Mesendoderm (in vitro differentiated cells): ENCODE measurements at regions not wholly inside any gene's neighbourhood (a gene's known extent, or its start where the extent isn't known, plus 50 kb on each side); places are given as distances from the start of the nearest gene placed in this dataset.

ENCODE experiments used
- DNase-seq: peaks from one replicate; pipeline ENCODE4 v3.0.0; 2013
- H2AK5ac ChIP-seq: 2 replicates; pipeline ENCODE4 v1.6.1; 2013; ENCODE audit warnings: low read length, inconsistent platforms
- H2BK120ac ChIP-seq: 2 replicates; pipeline ENCODE4 v1.6.1; 2013; ENCODE audit warnings: low read depth, mild to moderate bottlenecking, low read length, moderate library complexity, mixed read lengths
- H2BK15ac ChIP-seq: replicated peaks from 2 replicates; pipeline ENCODE4 v1.6.1; 2013; ENCODE audit warnings: low read depth, mild to moderate bottlenecking, moderate library complexity
- H2BK5ac ChIP-seq: 2 replicates; pipeline ENCODE4 v1.6.1; 2013; ENCODE audit warnings: low read length, inconsistent platforms
- H3K18ac ChIP-seq: 2 replicates; pipeline ENCODE4 v1.6.1; 2013; ENCODE audit warnings: mild to moderate bottlenecking, low read length, mixed read lengths
- H3K23ac ChIP-seq: one replicate; pipeline ENCODE4 v1.6.1; 2013; ENCODE audit warnings: low read length
- H3K27ac ChIP-seq: 2 replicates; pipeline ENCODE4 v1.5.1; 2013; ENCODE audit warnings: low read depth, mild to moderate bottlenecking, inconsistent platforms, low read length, moderate library complexity
- H3K27me3 ChIP-seq: 2 replicates; pipeline ENCODE4 v1.6.1; 2013; ENCODE audit warnings: low read length, control low read depth, mild to moderate bottlenecking, inconsistent platforms; ENCODE audit not compliant: insufficient read depth, poor library complexity
- H3K36me3 ChIP-seq: 2 replicates; pipeline ENCODE4 v1.6.1; 2013; ENCODE audit warnings: low read length, inconsistent platforms; ENCODE audit not compliant: control insufficient read depth, insufficient read depth
- H3K4ac ChIP-seq: one replicate; pipeline ENCODE4 v1.6.1; 2013; ENCODE audit warnings: low read depth, mild to moderate bottlenecking, low read length, moderate library complexity
- H3K4me1 ChIP-seq: 2 replicates; pipeline ENCODE4 v1.6.1; 2013; ENCODE audit warnings: low read depth, low read length, inconsistent platforms; ENCODE audit not compliant: control insufficient read depth
- H3K4me2 ChIP-seq: 2 replicates; pipeline ENCODE4 v1.6.1; 2013; ENCODE audit warnings: low read length
- H3K4me3 ChIP-seq: 2 replicates; pipeline ENCODE4 v1.5.1; 2013; ENCODE audit warnings: mild to moderate bottlenecking, low read length
- H3K56ac ChIP-seq: one replicate; pipeline ENCODE4 v1.6.1; 2013; ENCODE audit warnings: low read length
- H3K79me1 ChIP-seq: 2 replicates; pipeline ENCODE4 v1.6.1; 2013; ENCODE audit warnings: low read length, inconsistent platforms
- H3K79me2 ChIP-seq: 2 replicates; pipeline ENCODE4 v1.6.1; 2013; ENCODE audit warnings: mild to moderate bottlenecking, low read length; ENCODE audit not compliant: control insufficient read depth, insufficient read depth
- H3K9ac ChIP-seq: 2 replicates; pipeline ENCODE4 v1.6.1; 2013; ENCODE audit warnings: low read length, inconsistent platforms
- H4K5ac ChIP-seq: one replicate; pipeline ENCODE4 v1.6.1; 2013; ENCODE audit warnings: low read length
- H4K8ac ChIP-seq: one replicate; pipeline ENCODE4 v1.6.1; 2013; ENCODE audit warnings: low read depth, mild to moderate bottlenecking, control low read depth, low read length, moderate library complexity
- WGBS: extraction: QIAGEN DNeasy Blood & Tissue Kit; methylation state at CpG from one replicate; pipeline ENCODE4 v1.1.7; 2013; ENCODE audit warnings: low lambda C conversion rate, missing lambda C conversion rate; ENCODE audit not compliant: insufficient coverage; ENCODE audit errors: extremely low coverage; 5-methylcytosine and 5-hydroxymethylcytosine counted together

- H3K4ac ChIP-seq = no peak overlapping the region
- no peak overlapping the region for H3K18ac ChIP-seq
- no peak overlapping the region for H3K27ac ChIP-seq
- no peak overlapping the region for H2AK5ac ChIP-seq
- no peaks in the 10 kb centered on the region for H3K36me3 ChIP-seq
- WGBS = no CpG with 5 or more reads among the region's 1 CpG
- H3K79me2 ChIP-seq = no peaks in the 10 kb centered on the region
- H3K27me3 ChIP-seq = no peaks in the 10 kb centered on the region
- no peak overlapping the region for H2BK120ac ChIP-seq
- no peak overlapping the region for H3K23ac ChIP-seq
- H3K56ac ChIP-seq = no peak overlapping the region
- H4K5ac ChIP-seq = no peak overlapping the region
- no peak overlapping the region for H4K8ac ChIP-seq
- H3K4me3 ChIP-seq = no peak overlapping the region
- DNase-seq = no peak
- H3K4me2 ChIP-seq = no peak overlapping the region
- no peak overlapping the region for H3K9ac ChIP-seq
- H2BK5ac ChIP-seq = no peak overlapping the region
- no peaks in the 10 kb centered on the region for H3K4me1 ChIP-seq
- no peak overlapping the region for H2BK15ac ChIP-seq
- H3K79me1 ChIP-seq = no peaks in the 10 kb centered on the region
Measured at GRCh38 chr2:61774351-61774750, 79.5 kb downstream of the FAM161A start.

DNA sequence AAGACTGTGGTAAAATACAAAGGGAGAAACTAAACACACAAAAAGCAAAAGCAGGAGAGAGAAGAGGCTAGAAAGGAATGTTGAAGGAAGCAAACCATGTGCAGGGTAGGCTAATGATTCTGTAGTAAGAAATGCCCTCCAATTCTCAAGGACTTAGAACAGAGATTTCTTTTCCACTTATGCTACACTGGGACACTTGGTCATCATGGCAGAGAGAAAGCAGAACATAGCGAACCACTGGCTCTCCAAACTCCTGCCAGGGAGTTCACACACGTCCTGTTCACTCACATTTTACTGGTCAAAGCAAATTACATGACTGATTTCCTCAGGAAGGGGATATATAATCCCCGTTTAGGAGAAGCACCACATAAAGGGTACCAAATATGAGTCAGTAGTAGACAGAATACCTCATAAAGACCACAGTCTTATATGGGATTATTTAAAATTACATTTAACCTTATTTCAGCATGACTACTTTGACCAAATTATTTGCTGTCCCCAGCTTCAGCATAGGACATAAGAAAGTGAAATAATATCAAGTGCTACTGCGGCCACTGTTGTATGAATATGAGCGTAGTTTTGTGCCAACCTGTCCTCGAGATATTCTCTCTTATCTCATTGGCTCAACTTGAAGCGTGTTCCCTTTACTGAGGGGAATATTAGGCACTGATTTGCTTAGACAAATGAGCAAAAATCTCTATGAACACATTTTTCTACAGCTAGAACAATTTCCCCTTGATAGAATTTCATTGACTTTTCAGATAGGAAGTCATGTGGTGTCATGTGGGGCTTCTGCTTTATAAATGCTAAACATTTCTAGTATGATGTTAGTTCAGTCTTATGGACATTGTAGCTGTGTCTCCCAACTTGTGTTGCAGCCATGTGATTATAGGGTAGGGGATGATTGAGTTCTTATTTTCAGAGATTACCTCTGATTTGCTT, 81.7 kb downstream of the FAM161A start:
- Histone ChIP-seq H2BK15ac (no peak overlapping the region), H3K56ac (no peak overlapping the region), H3K36me3 (no peaks in the 10 kb centered on the region), H3K4ac (no peak overlapping the region), H3K79me1 (no peaks in the 10 kb centered on the region), H3K27ac (no peak overlapping the region), H3K79me2 (no peaks in the 10 kb centered on the region), H3K4me1 (no peaks in the 10 kb centered on the region), H3K18ac (no peak overlapping the region), H3K9ac (no peak overlapping the region), H2BK5ac (no peak overlapping the region), H2AK5ac (no peak overlapping the region), H4K5ac (no peak overlapping the region), H4K8ac (no peak overlapping the region), H3K27me3 (no peaks in the 10 kb centered on the region), H3K23ac (no peak overlapping the region), H2BK120ac (no peak overlapping the region), H3K4me3 (no peak overlapping the region), H3K4me2 (no peak overlapping the region)
- WGBS = no CpG with 5 or more reads among the region's 7 CpGs
- DNase-seq = no peak

DNA sequence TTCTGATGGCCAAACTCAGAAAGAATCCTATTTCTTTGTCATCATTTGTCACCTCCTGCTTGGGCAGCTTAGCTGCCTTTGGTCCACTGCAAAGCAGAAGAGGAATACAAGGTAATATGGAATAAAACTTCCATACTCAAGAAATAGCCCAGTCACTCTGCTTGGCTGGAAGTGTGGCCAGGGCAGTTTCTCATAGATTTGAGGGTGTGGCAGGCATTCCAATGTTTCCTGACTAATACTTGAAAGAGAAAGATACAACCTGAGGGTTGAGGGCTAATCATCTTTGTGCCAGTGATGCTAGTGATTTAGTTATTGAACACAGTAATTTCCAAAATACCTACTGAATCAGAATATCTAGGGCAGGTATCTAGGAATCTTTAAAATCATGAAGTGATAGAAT, 83.1 kb downstream of the FAM161A start:
- no peak overlapping the region for H3K9ac ChIP-seq
- no peak overlapping the region for H3K23ac ChIP-seq
- no peak overlapping the region for H2AK5ac ChIP-seq
- H3K27ac ChIP-seq = no peak overlapping the region
- H4K5ac ChIP-seq = no peak overlapping the region
- H3K36me3 ChIP-seq = no peaks in the 10 kb centered on the region
- no peak overlapping the region for H2BK120ac ChIP-seq
- H2BK5ac ChIP-seq = no peak overlapping the region
- H3K4me3 ChIP-seq = no peak overlapping the region
- no peak overlapping the region for H3K4ac ChIP-seq
- H3K79me2 ChIP-seq = no peaks in the 10 kb centered on the region
- no peaks in the 10 kb centered on the region for H3K79me1 ChIP-seq
- no peak for DNase-seq
- H2BK15ac ChIP-seq = no peak overlapping the region
- H3K4me1 ChIP-seq = no peaks in the 10 kb centered on the region
- no peak overlapping the region for H3K4me2 ChIP-seq
- no peak overlapping the region for H3K18ac ChIP-seq
- no peak overlapping the region for H4K8ac ChIP-seq
- no peaks in the 10 kb centered on the region for H3K27me3 ChIP-seq
- no peak overlapping the region for H3K56ac ChIP-seq

DNA sequence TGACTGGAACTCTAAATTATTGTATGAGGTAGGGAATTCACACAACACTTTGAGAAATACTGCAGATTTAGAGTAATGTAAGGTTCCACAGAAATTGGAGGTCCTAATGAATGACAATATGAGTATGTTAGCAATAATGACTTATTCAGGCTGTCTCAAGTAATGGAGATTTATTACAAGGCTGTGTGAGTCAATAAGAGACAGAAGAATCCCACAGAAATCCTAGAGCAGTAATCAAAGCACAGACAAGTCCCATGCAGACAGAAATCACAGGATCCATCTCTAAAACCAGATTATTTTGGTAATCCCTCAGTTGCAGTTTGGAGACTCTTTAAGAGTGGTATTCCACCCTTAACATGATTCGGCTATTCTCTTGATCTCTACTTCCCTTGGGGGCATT, 83.6 kb downstream of the FAM161A start:
- Histone ChIP-seq H3K79me2 (no peaks in the 10 kb centered on the region), H3K18ac (no peak overlapping the region), H2BK15ac (no peak overlapping the region), H3K4ac (no peak overlapping the region), H4K5ac (no peak overlapping the region), H3K4me3 (no peak overlapping the region), H2BK5ac (no peak overlapping the region), H2BK120ac (no peak overlapping the region), H3K36me3 (no peaks in the 10 kb centered on the region), H3K79me1 (no peaks in the 10 kb centered on the region), H3K56ac (no peak overlapping the region), H3K4me1 (no peaks in the 10 kb centered on the region), H3K23ac (no peak overlapping the region), H4K8ac (no peak overlapping the region), H3K9ac (no peak overlapping the region), H3K27me3 (no peaks in the 10 kb centered on the region), H2AK5ac (no peak overlapping the region), H3K27ac (no peak overlapping the region), H3K4me2 (no peak overlapping the region)
- DNase-seq = no peak
- WGBS = no CpG with 5 or more reads among the region's 1 CpG

GRCh38 chr2:61769093-61769675, 84.7 kb downstream of the FAM161A start:
- Histone ChIP-seq H3K56ac (no peak overlapping the region), H3K27ac (no peak overlapping the region), H3K27me3 (no peaks in the 10 kb centered on the region), H2BK5ac (no peak overlapping the region), H3K4ac (no peak overlapping the region), H2BK15ac (no peak overlapping the region), H3K79me2 (no peaks in the 10 kb centered on the region), H3K9ac (no peak overlapping the region), H4K8ac (no peak overlapping the region), H2AK5ac (no peak overlapping the region), H2BK120ac (no peak overlapping the region), H3K4me3 (no peak overlapping the region), H3K4me2 (no peak overlapping the region), H3K18ac (no peak overlapping the region), H3K23ac (no peak overlapping the region), H4K5ac (no peak overlapping the region), H3K79me1 (no peaks in the 10 kb centered on the region), H3K36me3 (no peaks in the 10 kb centered on the region), H3K4me1 (no peaks in the 10 kb centered on the region)
- WGBS = no CpG with 5 or more reads among the region's 1 CpG
- no peak for DNase-seq
